GM18499 (cell line): ENCODE measurements at regions not wholly inside any gene's neighbourhood (a gene's known extent, or its start where the extent isn't known, plus 50 kb on each side); places are given as distances from the start of the nearest gene placed in this dataset.

ENCODE experiments used
- ATAC-seq: cut with Tn5 transposase; IDR thresholded peaks from one replicate; pipeline ENCODE4 v1.9.1; 2021; ENCODE audit warnings: moderate number of reproducible peaks; ENCODE audit not compliant: insufficient read depth, unreplicated experiment

DNA sequence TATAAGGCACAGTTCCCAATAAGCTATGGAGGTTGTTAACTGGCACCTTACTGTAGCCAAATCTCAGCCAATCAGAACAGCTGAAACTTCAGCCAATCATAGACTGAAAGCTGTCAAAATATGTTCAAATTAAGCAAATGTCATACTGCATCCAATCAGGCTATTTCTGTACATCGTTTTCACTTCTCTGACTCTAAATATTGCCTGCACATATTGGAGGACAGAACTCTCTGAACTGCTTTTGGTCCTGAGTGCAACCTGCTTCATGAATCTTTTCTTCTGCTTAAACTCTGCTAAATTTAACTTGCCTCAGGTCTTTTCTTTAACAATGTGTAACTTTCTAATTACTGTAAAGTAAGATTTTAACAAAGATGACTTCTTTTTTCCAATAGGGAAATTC lies 1198.9 kb upstream of the PCDH7 start:
- no peak for ATAC-seq

GRCh38 chr4:29536745-29537144 lies 1183.4 kb upstream of the PCDH7 start:
- no peak for ATAC-seq

DNA sequence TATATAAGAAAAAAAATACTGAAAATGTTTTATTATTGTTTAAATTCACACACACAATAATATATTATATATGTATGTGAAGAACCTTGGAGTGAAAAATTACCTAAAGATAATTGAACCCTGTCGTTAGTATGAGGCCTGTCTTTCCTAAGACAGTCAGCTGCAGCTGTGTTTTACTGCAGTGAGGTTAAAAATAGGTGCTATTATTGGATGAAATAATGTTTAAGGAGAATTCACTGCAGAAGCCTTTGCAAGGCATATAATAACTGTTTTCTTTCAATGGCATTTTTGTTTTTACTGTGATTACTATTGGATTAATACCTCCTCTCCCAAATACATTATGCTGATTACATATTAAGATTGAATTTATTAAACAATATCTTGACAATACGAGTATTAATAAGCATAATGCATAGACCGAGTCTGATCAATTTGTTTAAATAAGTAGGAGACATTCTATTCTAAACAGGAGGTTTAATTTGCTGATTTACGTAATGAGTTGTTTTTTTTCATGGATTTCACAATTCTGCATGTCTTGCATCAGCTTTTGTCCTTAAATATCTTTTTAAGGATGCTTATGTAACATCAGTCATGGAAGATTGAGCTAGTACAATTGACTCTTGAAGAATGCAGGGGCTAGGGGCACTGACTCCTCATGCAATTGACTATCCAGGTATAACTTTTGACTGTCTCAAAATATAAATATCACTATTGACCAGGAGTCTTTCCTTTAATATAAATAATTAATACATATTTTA lies 1181.1 kb upstream of the PCDH7 start:
- no peak for ATAC-seq

DNA sequence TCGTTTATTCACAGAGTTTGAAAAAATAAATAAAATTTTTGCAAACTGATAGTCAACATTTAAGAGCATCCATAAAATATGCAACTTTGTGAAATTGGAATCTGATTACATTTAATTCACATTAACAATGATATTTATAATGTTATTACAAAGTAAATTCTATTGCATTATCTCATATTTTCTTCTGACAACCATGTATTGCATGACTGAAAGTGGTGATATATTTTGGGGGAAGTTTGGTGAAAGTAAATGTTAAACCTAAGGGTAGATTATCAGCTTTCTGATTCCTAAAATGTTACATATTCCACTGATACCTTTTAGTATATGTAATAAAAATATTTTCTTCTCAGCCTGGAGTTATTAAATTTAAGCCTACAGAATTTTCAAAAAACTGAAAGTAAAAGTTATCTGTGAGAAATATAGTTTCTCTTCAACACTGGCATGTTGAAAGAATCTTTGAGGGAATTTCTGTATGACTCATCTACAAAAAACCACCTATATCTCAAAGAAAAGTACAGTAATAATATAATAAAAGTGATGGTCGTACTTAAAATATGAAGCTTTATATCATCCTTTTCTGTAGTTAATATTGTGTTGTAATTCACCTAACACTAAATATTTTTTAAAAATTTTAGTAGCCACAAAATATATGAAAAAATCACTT lies 1179.6 kb upstream of the PCDH7 start:
- ATAC-seq: no peak

GRCh38 chr4:29541757-29542156 lies 1178.4 kb upstream of the PCDH7 start:
- ATAC-seq: no peak

GRCh38 chr4:29549342-29549741 lies 1170.8 kb upstream of the PCDH7 start:
- ATAC-seq: no peak

DNA sequence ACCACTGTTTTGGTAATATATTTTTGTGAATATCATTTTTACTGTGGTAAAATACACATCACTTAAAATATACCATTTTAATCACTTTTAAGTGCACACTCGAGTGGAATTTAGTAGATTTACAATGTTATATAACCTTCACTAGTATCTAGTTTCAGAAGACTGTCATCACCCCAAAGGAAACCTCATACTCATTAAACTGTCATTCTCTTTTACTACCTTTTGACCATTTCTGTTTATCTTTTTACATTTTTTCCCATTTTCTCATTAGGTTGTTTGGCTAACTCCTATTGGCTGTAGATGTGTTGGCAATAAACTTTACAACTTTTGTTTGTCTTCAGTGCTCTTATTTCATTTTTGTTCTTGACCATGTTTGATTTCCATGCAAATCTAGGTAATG lies 1168.3 kb upstream of the PCDH7 start:
- ATAC-seq: no peak

DNA sequence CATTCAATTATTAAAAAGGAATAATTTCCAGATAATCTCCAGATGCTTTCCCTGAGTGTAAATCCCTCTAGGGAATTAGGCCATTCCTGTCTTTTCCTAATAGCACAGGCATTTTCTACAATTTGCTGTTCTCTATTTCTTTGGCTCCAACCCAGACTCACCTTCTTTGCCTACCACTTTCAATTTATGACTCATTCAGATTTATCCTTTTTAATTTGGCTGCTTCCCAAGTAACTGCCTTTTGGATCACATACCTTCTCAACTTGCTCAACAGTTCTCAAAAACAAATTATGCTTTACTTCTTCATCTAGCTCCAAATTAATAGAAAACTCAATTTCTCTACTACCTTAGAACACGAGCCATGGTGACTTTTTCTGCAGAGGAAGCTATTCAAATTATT lies 1166.3 kb upstream of the PCDH7 start:
- no peak for ATAC-seq

DNA sequence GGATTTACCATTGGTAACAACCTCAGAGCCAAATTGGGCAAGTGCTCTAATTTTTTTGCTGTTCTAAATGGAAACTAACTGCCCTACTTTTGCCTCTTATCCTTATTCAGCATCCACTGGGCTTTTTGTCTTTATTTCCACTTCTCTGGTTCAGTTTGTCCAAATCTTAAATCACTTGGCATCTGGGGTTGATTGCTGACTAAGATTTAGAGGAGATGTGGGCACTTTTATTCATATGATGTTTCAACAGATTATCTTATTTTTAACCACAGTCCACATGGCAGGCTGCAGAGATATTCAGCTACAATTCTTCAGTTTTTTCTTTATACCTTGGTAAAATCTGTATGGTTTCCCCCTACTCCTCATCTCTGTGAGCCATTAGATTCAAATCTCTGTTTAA lies 1161.4 kb upstream of the PCDH7 start:
- no peak for ATAC-seq

DNA sequence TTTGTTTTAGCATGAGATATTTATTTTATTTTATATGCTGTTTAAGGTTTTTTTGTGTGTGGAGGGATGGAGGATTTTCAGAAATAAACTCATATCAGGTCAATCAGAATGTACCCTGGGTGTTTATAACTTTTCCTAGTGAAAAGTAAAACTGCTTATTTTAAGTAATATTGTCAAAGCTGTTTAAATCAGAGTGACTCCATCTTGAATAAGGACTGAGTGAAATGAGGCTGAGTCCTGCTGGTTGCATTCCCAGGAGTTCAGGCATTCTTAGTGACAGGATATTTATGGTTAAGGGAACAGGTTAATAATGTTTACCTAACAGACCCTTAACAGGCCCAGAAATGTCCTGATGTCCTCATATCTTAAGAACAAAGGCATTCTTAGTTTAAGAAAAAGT lies 1160.9 kb upstream of the PCDH7 start:
- no peak for ATAC-seq

DNA sequence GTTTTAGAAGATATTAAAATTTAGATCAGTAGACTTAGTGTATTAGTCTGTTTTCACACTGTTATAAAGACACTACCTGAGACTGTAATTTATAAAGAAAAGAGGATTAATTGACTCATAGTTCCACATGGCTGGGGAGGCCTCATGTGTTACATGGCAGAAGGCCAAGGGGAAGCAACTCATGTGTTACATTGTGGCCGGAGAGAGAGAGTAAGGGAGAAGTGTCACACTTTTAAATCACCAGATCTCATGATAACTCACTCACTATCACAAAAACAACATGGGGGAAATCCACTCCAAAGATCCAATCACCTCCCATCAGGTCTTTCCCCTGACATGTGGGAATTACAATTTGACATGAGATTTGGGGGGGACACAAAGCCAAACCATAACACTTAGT lies 1159.7 kb upstream of the PCDH7 start:
- ATAC-seq: no peak

DNA sequence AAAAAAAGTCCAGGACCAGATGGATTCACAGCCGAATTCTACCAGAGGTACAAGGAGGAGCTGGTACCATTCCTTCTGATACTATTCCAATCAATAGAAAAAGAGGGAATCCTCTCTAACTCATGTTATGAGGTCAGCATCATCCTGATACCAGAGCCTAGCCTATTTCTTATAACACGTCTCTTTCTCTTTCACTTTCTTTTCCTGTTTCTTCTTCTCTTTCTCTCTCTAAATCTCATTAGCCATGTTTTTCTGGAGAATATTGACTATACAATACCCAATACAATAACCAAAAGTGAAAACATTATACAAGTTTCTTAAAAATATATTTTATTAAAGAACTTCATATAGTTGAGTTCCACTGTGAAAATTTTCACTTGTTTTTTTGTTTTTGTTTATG lies 1154.9 kb upstream of the PCDH7 start:
- no peak for ATAC-seq

- no peak for ATAC-seq
Observed at GRCh38 chr4:29566371-29566770, 1153.8 kb upstream of the PCDH7 start.

- ATAC-seq: no peak
Observed at GRCh38 chr4:29571322-29571721, 1148.8 kb upstream of the PCDH7 start.

GRCh38 chr4:29578329-29578728 lies 1141.8 kb upstream of the PCDH7 start:
- ATAC-seq: no peak

GRCh38 chr4:29581457-29581856 lies 1138.7 kb upstream of the PCDH7 start:
- ATAC-seq: no peak

GRCh38 chr4:29588617-29589016 lies 1131.6 kb upstream of the PCDH7 start:
- no peak for ATAC-seq

DNA sequence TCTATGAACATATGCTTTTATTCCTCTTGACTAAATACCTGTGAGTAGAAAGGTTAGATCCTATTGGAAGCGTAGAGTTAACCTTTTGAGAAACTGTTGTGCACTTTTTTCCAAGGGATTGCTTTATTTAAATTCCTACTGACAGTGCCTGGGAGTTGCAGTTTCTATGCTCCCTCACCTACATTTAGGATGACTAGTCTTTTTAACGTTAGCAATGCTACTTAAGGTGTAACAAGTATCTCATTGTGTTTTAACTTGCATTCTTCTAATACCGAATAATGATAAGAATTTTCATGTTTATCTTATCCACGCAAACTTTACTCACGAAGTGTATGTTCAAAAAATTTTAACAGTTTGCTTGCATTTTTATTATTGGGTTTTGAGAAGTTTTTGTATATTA lies 1123.9 kb upstream of the PCDH7 start:
- no peak for ATAC-seq

- ATAC-seq: no peak
Observed at GRCh38 chr4:29619168-29619567, 1101.0 kb upstream of the PCDH7 start.

DNA sequence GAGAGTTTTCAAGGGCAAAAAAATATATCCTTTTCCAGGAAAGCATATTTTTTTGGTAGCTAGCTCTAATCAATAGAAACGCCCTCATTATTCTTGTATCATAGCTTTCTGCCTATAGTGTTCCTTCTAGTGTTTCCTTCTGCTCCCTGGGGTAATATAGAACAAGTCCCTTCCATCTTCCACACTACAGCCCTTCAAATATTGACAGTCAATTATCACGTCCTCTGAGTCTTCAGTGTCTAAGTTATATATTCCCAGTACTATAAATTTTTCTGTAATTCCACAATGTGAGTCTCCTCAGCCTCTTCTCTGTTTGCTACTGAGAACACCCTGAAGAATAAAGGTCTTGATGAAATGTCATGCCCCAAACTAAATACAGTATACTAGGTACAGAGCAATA lies 1088.0 kb upstream of the PCDH7 start:
- ATAC-seq: no peak

- no peak for ATAC-seq
Observed at GRCh38 chr4:29636961-29637360, 1083.2 kb upstream of the PCDH7 start.

GRCh38 chr4:29653221-29653620 lies 1066.9 kb upstream of the PCDH7 start:
- ATAC-seq: no peak
